Type B pancreatic cell (in vitro differentiated cells): ENCODE measurements at regions not wholly inside any gene's neighbourhood (a gene's known extent, or its start where the extent isn't known, plus 50 kb on each side); places are given as distances from the start of the nearest gene placed in this dataset.

ENCODE experiments used
- DNase-seq: peaks from one replicate; pipeline ENCODE4 v3.0.0; 2021; ENCODE audit warnings: mixed read lengths; ENCODE audit not compliant: unreplicated experiment; ENCODE audit errors: extremely low spot score
- H3K27ac Mint-ChIP-seq: 2 replicates; pipeline ENCODE4 v1.8.0; 2021; ENCODE audit warnings: mild to moderate bottlenecking, mixed read lengths
- H3K27me3 Mint-ChIP-seq: 2 replicates; pipeline ENCODE4 v1.8.0; 2021; ENCODE audit warnings: mixed read lengths
- H3K36me3 Mint-ChIP-seq: 2 replicates; pipeline ENCODE4 v1.8.0; 2021; ENCODE audit warnings: mixed read lengths
- H3K4me1 Mint-ChIP-seq: one replicate; pipeline ENCODE4 v1.8.0; 2021; ENCODE audit warnings: mixed read lengths; ENCODE audit not compliant: unreplicated experiment
- H3K4me3 Mint-ChIP-seq: 2 replicates; pipeline ENCODE4 v1.8.0; 2021; ENCODE audit warnings: mild to moderate bottlenecking, mixed read lengths
- H3K9me3 Mint-ChIP-seq: 2 replicates; pipeline ENCODE4 v1.8.0; 2021; ENCODE audit warnings: mixed read lengths
- CTCF ChIP-seq: fragments of 200-600 bp; sonication (generic); conservative IDR thresholded peaks from 2 replicates; pipeline ENCODE4 v1.5.0; 2021; ENCODE audit warnings: antibody characterized with exemption, mild to moderate bottlenecking

DNA sequence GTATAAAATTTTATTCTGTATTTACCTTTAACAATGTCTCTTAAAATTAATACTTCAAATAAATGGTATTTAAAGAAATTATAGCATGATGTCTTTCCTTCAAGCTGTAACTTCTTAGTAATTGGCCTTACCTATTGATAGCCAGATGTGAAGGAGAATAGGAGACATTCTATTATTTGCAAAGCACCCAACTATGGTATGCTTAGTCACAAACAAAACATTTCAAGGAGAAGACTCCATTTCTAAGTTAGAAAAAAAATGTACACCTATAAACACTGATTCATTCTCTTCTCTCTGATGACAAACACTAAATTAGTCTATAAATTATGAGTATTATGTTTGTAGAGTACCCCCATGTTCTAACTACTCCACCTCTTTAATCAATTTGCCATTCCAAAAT lies 66.4 kb downstream of the NKX6-1 start:
- H3K4me3 Mint-ChIP-seq: no peak overlapping the region
- H3K4me1 Mint-ChIP-seq: peaks cover 6% of the 10 kb centered on the region
- H3K36me3 Mint-ChIP-seq: no peaks in the 10 kb centered on the region
- no peak for TF ChIP-seq CTCF
- no peaks in the 10 kb centered on the region for H3K9me3 Mint-ChIP-seq
- DNase-seq: no peak
- peaks cover 13% of the 10 kb centered on the region for H3K27me3 Mint-ChIP-seq
- H3K27ac Mint-ChIP-seq: no peak overlapping the region

GRCh38 chr4:84420608-84421007 lies 78.5 kb downstream of the NKX6-1 start:
- TF ChIP-seq CTCF: no peak
- Mint-ChIP-seq H3K4me1 (peaks cover 16% of the 10 kb centered on the region), H3K4me3 (no peak overlapping the region), H3K36me3 (no peaks in the 10 kb centered on the region), H3K9me3 (no peaks in the 10 kb centered on the region), H3K27ac (no peak overlapping the region), H3K27me3 (peaks cover 3% of the 10 kb centered on the region)
- DNase-seq: no peak

GRCh38 chr4:84419201-84419600 lies 79.9 kb downstream of the NKX6-1 start:
- Mint-ChIP-seq H3K4me3 (no peak overlapping the region), H3K27me3 (peaks cover 3% of the 10 kb centered on the region), H3K36me3 (no peaks in the 10 kb centered on the region), H3K4me1 (peaks cover 16% of the 10 kb centered on the region), H3K27ac (no peak overlapping the region), H3K9me3 (no peaks in the 10 kb centered on the region)
- DNase-seq: no peak
- TF ChIP-seq CTCF: no peak

- TF ChIP-seq CTCF: no peak
- Mint-ChIP-seq H3K9me3 (no peaks in the 10 kb centered on the region), H3K27ac (no peak overlapping the region), H3K4me3 (no peak overlapping the region), H3K27me3 (peaks cover 7% of the 10 kb centered on the region), H3K4me1 (peaks cover 16% of the 10 kb centered on the region), H3K36me3 (no peaks in the 10 kb centered on the region)
- DNase-seq: no peak
These were observed 80.9 kb downstream of the NKX6-1 start for GRCh38 chr4:84417997-84418709.

- H3K9me3 Mint-ChIP-seq: no peaks in the 10 kb centered on the region
- H3K27me3 Mint-ChIP-seq: peaks cover 17% of the 10 kb centered on the region
- no peak for DNase-seq
- TF ChIP-seq CTCF: no peak
- no peak overlapping the region for H3K27ac Mint-ChIP-seq
- H3K4me3 Mint-ChIP-seq: no peak overlapping the region
- H3K4me1 Mint-ChIP-seq: peaks cover 16% of the 10 kb centered on the region
- H3K36me3 Mint-ChIP-seq: no peaks in the 10 kb centered on the region
These were observed 85.1 kb downstream of the NKX6-1 start for GRCh38 chr4:84413976-84414375.

DNA sequence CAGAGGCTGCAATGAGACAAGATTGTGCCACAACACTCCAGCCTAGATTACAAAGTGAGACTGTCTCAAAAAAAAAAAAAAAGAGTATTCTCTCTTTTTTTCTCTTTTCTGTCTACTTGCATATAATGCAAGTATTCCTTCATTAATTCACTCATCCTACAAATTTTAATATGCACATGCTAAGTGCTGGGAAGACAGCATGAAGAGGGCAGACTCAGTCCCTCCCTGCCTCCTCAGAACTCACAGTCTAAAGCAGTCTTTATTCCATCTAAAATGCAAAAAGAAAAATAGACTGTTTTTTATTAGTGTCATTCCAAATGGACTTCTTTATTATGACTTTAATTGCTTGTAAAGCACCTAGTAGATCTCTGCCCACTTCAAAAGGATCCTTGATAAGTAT lies 85.6 kb downstream of the NKX6-1 start:
- Mint-ChIP-seq H3K9me3 (no peaks in the 10 kb centered on the region), H3K27ac (no peak overlapping the region), H3K36me3 (no peaks in the 10 kb centered on the region), H3K4me1 (peaks cover 13% of the 10 kb centered on the region), H3K4me3 (no peak overlapping the region), H3K27me3 (peaks cover 17% of the 10 kb centered on the region)
- no peak for DNase-seq
- no peak for TF ChIP-seq CTCF
